IMR-90 (cell line): ENCODE measurements at regions not wholly inside any gene's neighbourhood (a gene's known extent, or its start where the extent isn't known, plus 50 kb on each side); places are given as distances from the start of the nearest gene placed in this dataset.

Experiments
- ATAC-seq: fragments of 200-7000 bp; cut with Tn5 transposase; 2 replicates; pipeline ENCODE4 v1.9.1; 2020; ENCODE audit warnings: low read depth, mild to moderate bottlenecking, moderate library complexity
- BruUV-seq: library from RNA; stranded (reverse); fragments of 400-500 nt; replicated peaks from 2 replicates; lab custom pipeline; 2021; lab: Mats Ljungman, UMichigan
- CTCF ChIA-PET: fragments of 300-600 bp; formaldehyde crosslinking; extraction: SDS; loops from one replicate; lab custom pipeline; 2021; ENCODE audit warnings: antibody characterized with exemption; lab: Yijun Ruan, JAX
- POLR2A ChIA-PET: fragments of 300-600 bp; sonication (Branson Sonifier 250); formaldehyde crosslinking; loops from one replicate; lab custom pipeline; 2022; ENCODE audit warnings: antibody characterized with exemption; ENCODE audit not compliant: unreplicated experiment; lab: Charles Lee
- DNase-seq: peaks from one replicate; pipeline ENCODE4 v3.0.0; 2013
- H2AFZ ChIP-seq: replicated peaks from 2 replicates; pipeline ENCODE3; 2013; ENCODE audit warnings: low read length, mild to moderate bottlenecking; ENCODE audit not compliant: poor library complexity
- H2AK5ac ChIP-seq: 2 replicates; pipeline ENCODE4 v1.6.1; 2013; ENCODE audit warnings: low read depth, low read length, inconsistent platforms
- H2AK9ac ChIP-seq: replicated peaks from 2 replicates; pipeline ENCODE3; 2013; ENCODE audit warnings: mild to moderate bottlenecking, low read depth, low read length, moderate library complexity; ENCODE audit not compliant: poor library complexity
- H2BK120ac ChIP-seq: 2 replicates; pipeline ENCODE4 v1.6.1; 2013; ENCODE audit warnings: low read depth, low read length, inconsistent platforms
- H2BK15ac ChIP-seq: 3 replicates; pipeline ENCODE4 v1.6.1; 2013; ENCODE audit warnings: low read depth, low read length, inconsistent platforms
- H2BK20ac ChIP-seq: 2 replicates; pipeline ENCODE4 v1.6.1; 2013; ENCODE audit warnings: low read depth, mild to moderate bottlenecking, inconsistent platforms, low read length, moderate library complexity
- H2BK5ac ChIP-seq: 2 replicates; pipeline ENCODE4 v1.6.1; 2013; ENCODE audit warnings: mild to moderate bottlenecking, low read depth, low read length, inconsistent platforms; ENCODE audit not compliant: poor library complexity, severe bottlenecking
- H3K14ac ChIP-seq: replicated peaks from 2 replicates; pipeline ENCODE4 v1.6.1; 2013; ENCODE audit warnings: low read depth, low read length, inconsistent platforms
- H3K18ac ChIP-seq: 2 replicates; pipeline ENCODE4 v1.6.1; 2013; ENCODE audit warnings: low read depth, low read length, control low read depth
- H3K23ac ChIP-seq: 2 replicates; pipeline ENCODE4 v1.6.1; 2013; ENCODE audit warnings: low read depth, low read length, inconsistent platforms
- H3K27ac ChIP-seq: 2 replicates; pipeline ENCODE4 v1.5.1; 2013; ENCODE audit warnings: mild to moderate bottlenecking, control low read depth, low read length; ENCODE audit not compliant: insufficient read depth
- H3K27me3 ChIP-seq: 2 replicates; pipeline ENCODE4 v1.6.1; 2013; ENCODE audit warnings: low read length; ENCODE audit not compliant: control insufficient read depth, insufficient read depth
- H3K36me3 ChIP-seq: 2 replicates; pipeline ENCODE4 v1.6.1; 2013; ENCODE audit warnings: low read length, mixed read lengths; ENCODE audit not compliant: control insufficient read depth, insufficient read depth
- H3K4ac ChIP-seq: 2 replicates; pipeline ENCODE4 v1.6.1; 2013; ENCODE audit warnings: low read depth, low read length, inconsistent platforms
- H3K4me1 ChIP-seq: 2 replicates; pipeline ENCODE4 v1.6.1; 2013; ENCODE audit warnings: low read length, mixed read lengths; ENCODE audit not compliant: control insufficient read depth, insufficient read depth
- H3K4me2 ChIP-seq: 2 replicates; pipeline ENCODE4 v1.6.1; 2013; ENCODE audit warnings: low read depth, mild to moderate bottlenecking, control low read depth, low read length, moderate library complexity
- H3K4me3 ChIP-seq: 2 replicates; pipeline ENCODE4 v1.5.1; 2013; ENCODE audit warnings: low read depth, mild to moderate bottlenecking, control low read depth, low read length, moderate library complexity; ENCODE audit not compliant: insufficient read depth
- H3K56ac ChIP-seq: 2 replicates; pipeline ENCODE4 v1.6.1; 2013; ENCODE audit warnings: low read length, inconsistent platforms; ENCODE audit not compliant: insufficient read depth; ENCODE audit errors: extremely low read depth
- H3K79me1 ChIP-seq, 2 experiments: 2 replicates each; pipeline ENCODE4 v1.6.1; 2013; ENCODE audit warnings: low read length in 2 of 2, inconsistent platforms in 1 of 2, low read depth in 1 of 2
- H3K9ac ChIP-seq: 2 replicates; pipeline ENCODE4 v1.6.1; 2013; ENCODE audit warnings: low read depth, low read length, control low read depth
- H3K9me1 ChIP-seq: 2 replicates; pipeline ENCODE4 v1.6.1; 2013; ENCODE audit warnings: low read length, inconsistent platforms; ENCODE audit not compliant: insufficient read depth
- H3K9me3 ChIP-seq: 2 replicates; pipeline ENCODE4 v1.6.1; 2013; ENCODE audit warnings: low read length; ENCODE audit not compliant: control insufficient read depth, insufficient read depth
- H4K20me1 ChIP-seq: 2 replicates; pipeline ENCODE4 v1.6.1; 2013; ENCODE audit warnings: low read length, inconsistent platforms; ENCODE audit not compliant: insufficient read depth
- H4K5ac ChIP-seq: 2 replicates; pipeline ENCODE4 v1.6.1; 2013; ENCODE audit warnings: mild to moderate bottlenecking, low read depth, low read length, control low read depth
- H4K8ac ChIP-seq, 2 experiments: 2 replicates each; pipeline ENCODE4 v1.6.1; 2013; ENCODE audit warnings: low read depth in 2 of 2, low read length in 2 of 2, control low read depth in 1 of 2, inconsistent platforms in 1 of 2
- H4K91ac ChIP-seq: 2 replicates; pipeline ENCODE4 v1.6.1; 2013; ENCODE audit warnings: low read depth, low read length, inconsistent platforms; ENCODE audit not compliant: insufficient read depth
- CEBPB ChIP-seq: IDR thresholded peaks from 2 replicates; pipeline ENCODE4 v1.6.1; 2012; ENCODE audit warnings: low read depth, low read length, improper control_type of control experiment
- CHD1 ChIP-seq: IDR thresholded peaks from 2 replicates; pipeline ENCODE4 v1.6.1; 2012; ENCODE audit warnings: low read depth, low read length, improper control_type of control experiment
- FOS ChIP-seq: fragments of 150-350 bp; IDR thresholded peaks from 2 replicates; pipeline ENCODE4 v1.6.1; 2016; ENCODE audit warnings: low read depth, low read length
- MAZ ChIP-seq: IDR thresholded peaks from 2 replicates; pipeline ENCODE4 v1.6.1; 2012; ENCODE audit warnings: low read depth, mild to moderate bottlenecking, low read length, improper control_type of control experiment, moderate library complexity, borderline replicate concordance
- POLR2A ChIP-seq: IDR thresholded peaks from 2 replicates; pipeline ENCODE4 v1.6.1; 2012; ENCODE audit warnings: mild to moderate bottlenecking, low read depth, low read length
- RCOR1 ChIP-seq: IDR thresholded peaks from 2 replicates; pipeline ENCODE4 v1.6.1; 2012; ENCODE audit warnings: mild to moderate bottlenecking, low read length, improper control_type of control experiment; ENCODE audit not compliant: insufficient replicate concordance
- RFX5 ChIP-seq: IDR thresholded peaks from 2 replicates; pipeline ENCODE4 v1.8.0; 2012; ENCODE audit warnings: low read depth, mild to moderate bottlenecking, low read length, moderate library complexity
- SMC3 ChIP-seq: fragments of 150-350 bp; IDR thresholded peaks from 2 replicates; pipeline ENCODE4 v1.6.1; 2016; ENCODE audit warnings: low read depth, mild to moderate bottlenecking, antibody characterized with exemption, low read length, moderate library complexity
- dilution Hi-C: fragments of 300-500 bp; cut with HindIII; formaldehyde crosslinking; loops from one replicate; pipeline ENCODE4 v1.14.3; 2018; ENCODE audit warnings: low sequenced_read_pairs; ENCODE audit not compliant: unreplicated experiment
- in situ Hi-C: fragments of 300-500 bp; cut with MboI; formaldehyde crosslinking; loops from 3 replicates; pipeline ENCODE4 v1.14.3; 2019; ENCODE audit warnings: low sequenced_read_pairs, inconsistent platforms, mixed read lengths
- intact Hi-C: fragments of 100-400 bp; cut with micrococcal nuclease; formaldehyde crosslinking; loops from 2 replicates; pipeline ENCODE4 v1.10.0; 2022
- TF ChIP-seq, protein P1 (sequence below): fragments of 150-350 bp; IDR thresholded peaks from 2 replicates; pipeline ENCODE4 v1.6.1; 2016; ENCODE audit warnings: low read depth, mild to moderate bottlenecking, low read length, moderate library complexity, borderline replicate concordance
- TF ChIP-seq, protein P2 (sequence below): fragments of 150-350 bp; IDR thresholded peaks from 2 replicates; pipeline ENCODE4 v1.6.1; 2017; ENCODE audit warnings: mild to moderate bottlenecking, antibody characterized with exemption, low read length, low read depth

DNA sequence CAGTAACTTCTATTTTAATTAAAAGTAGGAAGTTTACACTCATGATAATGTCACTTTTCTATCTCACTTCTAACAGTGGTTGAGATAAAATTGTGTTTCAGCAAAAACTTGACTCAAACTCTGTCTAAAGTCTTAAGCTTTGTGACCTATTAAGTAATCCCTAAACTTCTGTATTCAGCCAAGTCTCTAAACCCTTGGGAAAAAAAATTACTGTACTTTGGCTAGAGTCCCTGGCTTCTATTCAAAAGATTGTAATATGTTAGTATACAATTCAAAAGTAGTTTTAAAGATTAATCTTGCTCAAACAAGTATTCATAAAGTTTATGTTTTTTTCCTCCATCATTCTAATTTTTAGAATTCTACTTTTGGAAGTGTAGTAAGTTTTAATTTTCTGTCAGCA, 1248.8 kb downstream of the UQCRFS1 start:
- H2AK9ac ChIP-seq: no peak overlapping the region
- H3K18ac ChIP-seq: no peak overlapping the region
- H3K14ac ChIP-seq: no peak overlapping the region
- H3K4me1 ChIP-seq: no peaks in the 10 kb centered on the region
- no peak overlapping the region for H2AFZ ChIP-seq
- no peak overlapping the region for H3K4ac ChIP-seq
- in situ Hi-C loops: loop anchor here (25.0 kb wide), 1 partner anchor 748 kb away; no protein-coding TSS in a partner anchor
- POLR2A ChIA-PET: no interaction called here
- no peak overlapping the region for H2BK5ac ChIP-seq
- no peak overlapping the region for H4K91ac ChIP-seq
- H2AK5ac ChIP-seq: no peak overlapping the region
- H3K4me3 ChIP-seq: no peak overlapping the region
- no peak overlapping the region for H2BK120ac ChIP-seq
- H3K56ac ChIP-seq: no peak overlapping the region
- H3K9me1 ChIP-seq: no peaks in the 10 kb centered on the region
- no peaks in the 10 kb centered on the region; the same call in 1 of the 2 replicates for H3K9me3 ChIP-seq
- H4K8ac ChIP-seq: no peak overlapping the region
- ATAC-seq (no peak), DNase-seq (no peak)
- no TSS peak for BruUV-seq
- no peaks in the 10 kb centered on the region for H3K36me3 ChIP-seq
- intact Hi-C loops: no loop called here
- H4K5ac ChIP-seq: no peak overlapping the region
- H3K27me3 ChIP-seq: no peaks in the 10 kb centered on the region
- no peak overlapping the region for H3K9ac ChIP-seq
- TF ChIP-seq CHD1 (no peak), SMC3 (no peak), MAZ (no peak), RFX5 (no peak), CEBPB (no peak), POLR2A (no peak), RCOR1 (no peak), FOS (no peak)
- TF ChIP-seq, protein P1, sequence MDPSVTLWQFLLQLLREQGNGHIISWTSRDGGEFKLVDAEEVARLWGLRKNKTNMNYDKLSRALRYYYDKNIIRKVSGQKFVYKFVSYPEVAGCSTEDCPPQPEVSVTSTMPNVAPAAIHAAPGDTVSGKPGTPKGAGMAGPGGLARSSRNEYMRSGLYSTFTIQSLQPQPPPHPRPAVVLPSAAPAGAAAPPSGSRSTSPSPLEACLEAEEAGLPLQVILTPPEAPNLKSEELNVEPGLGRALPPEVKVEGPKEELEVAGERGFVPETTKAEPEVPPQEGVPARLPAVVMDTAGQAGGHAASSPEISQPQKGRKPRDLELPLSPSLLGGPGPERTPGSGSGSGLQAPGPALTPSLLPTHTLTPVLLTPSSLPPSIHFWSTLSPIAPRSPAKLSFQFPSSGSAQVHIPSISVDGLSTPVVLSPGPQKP: no peak
- TF ChIP-seq, protein P2, sequence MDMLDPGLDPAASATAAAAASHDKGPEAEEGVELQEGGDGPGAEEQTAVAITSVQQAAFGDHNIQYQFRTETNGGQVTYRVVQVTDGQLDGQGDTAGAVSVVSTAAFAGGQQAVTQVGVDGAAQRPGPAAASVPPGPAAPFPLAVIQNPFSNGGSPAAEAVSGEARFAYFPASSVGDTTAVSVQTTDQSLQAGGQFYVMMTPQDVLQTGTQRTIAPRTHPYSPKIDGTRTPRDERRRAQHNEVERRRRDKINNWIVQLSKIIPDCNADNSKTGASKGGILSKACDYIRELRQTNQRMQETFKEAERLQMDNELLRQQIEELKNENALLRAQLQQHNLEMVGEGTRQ: no peak
- H3K4me2 ChIP-seq: no peak overlapping the region
- no peak overlapping the region for H2BK15ac ChIP-seq
- H3K27ac ChIP-seq: no peak overlapping the region
- no peak overlapping the region for H3K23ac ChIP-seq
- no peak overlapping the region for H2BK20ac ChIP-seq
- H4K20me1 ChIP-seq: no peaks in the 10 kb centered on the region
- CTCF ChIA-PET: no interaction called here
- H3K79me1 ChIP-seq: no peaks in the 10 kb centered on the region
- dilution Hi-C loops: no loop called here
